HEK293 (cell line): ENCODE measurements at regions not wholly inside any gene's neighbourhood (a gene's known extent, or its start where the extent isn't known, plus 50 kb on each side); places are given as distances from the start of the nearest gene placed in this dataset.

Source experiments
- CTCF ChIA-PET: fragments of 350-600 bp; formaldehyde crosslinking; extraction: SDS; loops from one replicate; lab custom pipeline; 2021; ENCODE audit warnings: antibody characterized with exemption; lab: Yijun Ruan, JAX
- POLR2A ChIA-PET: fragments of 300-600 bp; formaldehyde crosslinking; extraction: SDS; loops from one replicate; lab custom pipeline; 2020; ENCODE audit warnings: antibody characterized with exemption, inconsistent platforms; lab: Yijun Ruan, JAX
- H3K27ac ChIP-seq: fragments of 200-500 bp; sonication (Bioruptor generic); 2 replicates; pipeline ENCODE4 v1.5.1; 2014; ENCODE audit warnings: low read depth, low read length, control low read depth, inconsistent platforms; ENCODE audit errors: extremely low read depth
- H3K36me3 ChIP-seq, 2 experiments: fragments of 200-500 bp in 1 of 2; sonication (Bioruptor generic) in 1 of 2; 1 replicate in 1 of 2; 2 replicates in 1 of 2; pipeline ENCODE4 v1.5.1; 2014 to 2017; ENCODE audit warnings: inconsistent platforms in 2 of 2, low read length in 2 of 2; ENCODE audit not compliant: control insufficient read depth in 2 of 2, insufficient read depth in 1 of 2
- H3K4me1 ChIP-seq: fragments of 200-500 bp; sonication (Bioruptor generic); 2 replicates; pipeline ENCODE4 v1.5.1; 2014; ENCODE audit warnings: mild to moderate bottlenecking, low read length, inconsistent platforms; ENCODE audit not compliant: control insufficient read depth, insufficient read depth
- H3K4me3 ChIP-seq: 2 replicates; pipeline ENCODE4 v1.5.1; 2011; ENCODE audit warnings: low read depth, mild to moderate bottlenecking, control low read depth, low read length, moderate library complexity
- H3K9me3 ChIP-seq: fragments of 200-500 bp; sonication (Bioruptor generic); 2 replicates; pipeline ENCODE4 v1.5.1; 2014; ENCODE audit warnings: low read depth, low read length, inconsistent platforms; ENCODE audit not compliant: control insufficient read depth, insufficient read depth
- HOXD13 ChIP-seq: sonication (generic); formaldehyde crosslinking; IDR thresholded peaks from 2 replicates; pipeline ENCODE4 v1.8.0; 2022; ENCODE audit warnings: missing genetic modification reagents, borderline replicate concordance
- KLF17 ChIP-seq: fragments of 450-650 bp; formaldehyde crosslinking; IDR thresholded peaks from 2 replicates; pipeline ENCODE4 v1.5.1; 2016; ENCODE audit warnings: missing biosample characterization, missing genetic modification characterization
- KLF8 ChIP-seq: fragments of 450-650 bp; formaldehyde crosslinking; IDR thresholded peaks from 2 replicates; pipeline ENCODE4 v1.5.1; 2016; ENCODE audit warnings: missing biosample characterization, missing genetic modification characterization
- MEIS1 ChIP-seq: sonication (generic); formaldehyde crosslinking; IDR thresholded peaks from 2 replicates; pipeline ENCODE4 v1.8.1; 2022; ENCODE audit warnings: missing genetic modification reagents, mild to moderate bottlenecking, borderline replicate concordance
- SETDB1 ChIP-seq: IDR thresholded peaks from one replicate; pipeline ENCODE4 v1.6.1; 2017; ENCODE audit warnings: mild to moderate bottlenecking, low read length, moderate library complexity, mixed read lengths; ENCODE audit not compliant: insufficient read length
- ZFP41 ChIP-seq: fragments of 450-650 bp; formaldehyde crosslinking; IDR thresholded peaks from 2 replicates; pipeline ENCODE4 v1.5.1; 2016; ENCODE audit warnings: missing biosample characterization, missing genetic modification characterization, borderline replicate concordance
- ZNF140 ChIP-seq: fragments of 450-650 bp; formaldehyde crosslinking; IDR thresholded peaks from 2 replicates; pipeline ENCODE4 v1.5.1; 2016; ENCODE audit warnings: missing biosample characterization, missing genetic modification characterization
- ZNF146 ChIP-seq: fragments of 450-650 bp; formaldehyde crosslinking; IDR thresholded peaks from 2 replicates; pipeline ENCODE4 v1.5.1; 2016; ENCODE audit warnings: missing biosample characterization, missing genetic modification characterization
- ZNF169 ChIP-seq: fragments of 450-650 bp; formaldehyde crosslinking; IDR thresholded peaks from 2 replicates; pipeline ENCODE4 v1.5.1; 2016; ENCODE audit warnings: missing biosample characterization, missing genetic modification characterization
- ZNF174 ChIP-seq: fragments of 450-650 bp; formaldehyde crosslinking; IDR thresholded peaks from 2 replicates; pipeline ENCODE4 v1.5.0; 2017; ENCODE audit warnings: missing biosample characterization, mild to moderate bottlenecking, missing genetic modification characterization
- ZNF302 ChIP-seq: fragments of 450-650 bp; formaldehyde crosslinking; IDR thresholded peaks from 2 replicates; pipeline ENCODE4 v1.5.1; 2016; ENCODE audit warnings: missing biosample characterization, missing genetic modification characterization, low read depth
- ZNF335 ChIP-seq: fragments of 450-650 bp; formaldehyde crosslinking; conservative IDR thresholded peaks from 2 replicates; pipeline ENCODE4 v1.5.1; 2016; ENCODE audit warnings: missing biosample characterization, missing genetic modification characterization
- ZNF366 ChIP-seq: fragments of 450-650 bp; formaldehyde crosslinking; conservative IDR thresholded peaks from 2 replicates; pipeline ENCODE4 v1.5.1; 2016; ENCODE audit warnings: missing biosample characterization, missing genetic modification characterization
- ZNF510 ChIP-seq: fragments of 450-650 bp; formaldehyde crosslinking; IDR thresholded peaks from 2 replicates; pipeline ENCODE4 v1.5.1; 2018; ENCODE audit warnings: mild to moderate bottlenecking, missing genetic modification characterization, missing biosample characterization; ENCODE audit not compliant: insufficient replicate concordance
- ZNF529 ChIP-seq: fragments of 450-650 bp; formaldehyde crosslinking; IDR thresholded peaks from 2 replicates; pipeline ENCODE4 v1.5.1; 2017; ENCODE audit warnings: missing genetic modification characterization, missing biosample characterization; ENCODE audit not compliant: insufficient replicate concordance
- ZNF580 ChIP-seq: fragments of 450-650 bp; formaldehyde crosslinking; IDR thresholded peaks from 2 replicates; pipeline ENCODE4 v1.5.1; 2016; ENCODE audit warnings: missing biosample characterization, missing genetic modification characterization
- ZNF658 ChIP-seq: fragments of 450-650 bp; formaldehyde crosslinking; IDR thresholded peaks from 2 replicates; pipeline ENCODE4; 2016; ENCODE audit warnings: missing biosample characterization, missing genetic modification characterization
- ZNF704 ChIP-seq: fragments of 450-650 bp; formaldehyde crosslinking; IDR thresholded peaks from 2 replicates; pipeline ENCODE4 v1.5.1; 2016; ENCODE audit warnings: missing biosample characterization, missing genetic modification characterization
- ZNF747 ChIP-seq: fragments of 450-650 bp; formaldehyde crosslinking; IDR thresholded peaks from 2 replicates; pipeline ENCODE4 v1.5.1; 2016; ENCODE audit warnings: missing biosample characterization, missing genetic modification characterization
- ZNF830 ChIP-seq: fragments of 450-650 bp; IDR thresholded peaks from 2 replicates; pipeline ENCODE4 v1.5.0; 2018; ENCODE audit warnings: missing biosample characterization, missing genetic modification characterization, low read depth, mild to moderate bottlenecking, moderate library complexity
- ZSCAN23 ChIP-seq: fragments of 450-650 bp; formaldehyde crosslinking; IDR thresholded peaks from 2 replicates; pipeline ENCODE4 v1.5.1; 2016; ENCODE audit warnings: missing biosample characterization, missing genetic modification characterization
- TF ChIP-seq, protein P1 (sequence below): fragments of 450-650 bp; formaldehyde crosslinking; IDR thresholded peaks from 2 replicates; pipeline ENCODE4 v1.5.1; 2016; ENCODE audit warnings: missing biosample characterization, missing genetic modification characterization, borderline replicate concordance
- TF ChIP-seq, protein P2 (sequence below): fragments of 450-650 bp; IDR thresholded peaks from 2 replicates; pipeline ENCODE4 v1.5.1; 2018; ENCODE audit warnings: missing biosample characterization, mild to moderate bottlenecking, missing genetic modification characterization
- TF ChIP-seq, protein P3 (sequence below): fragments of 450-650 bp; formaldehyde crosslinking; IDR thresholded peaks from 2 replicates; pipeline ENCODE4 v1.5.1; 2017; ENCODE audit warnings: missing biosample characterization, missing genetic modification characterization

- ChIA-PET POLR2A (no interaction called here), CTCF (no interaction called here)
- Histone ChIP-seq H3K4me3 (no peak overlapping the region), H3K36me3 (no peaks in the 10 kb centered on the region), H3K27ac (no peak overlapping the region), H3K9me3 (no peaks in the 10 kb centered on the region), H3K4me1 (no peaks in the 10 kb centered on the region)
- TF ChIP-seq, protein P1, sequence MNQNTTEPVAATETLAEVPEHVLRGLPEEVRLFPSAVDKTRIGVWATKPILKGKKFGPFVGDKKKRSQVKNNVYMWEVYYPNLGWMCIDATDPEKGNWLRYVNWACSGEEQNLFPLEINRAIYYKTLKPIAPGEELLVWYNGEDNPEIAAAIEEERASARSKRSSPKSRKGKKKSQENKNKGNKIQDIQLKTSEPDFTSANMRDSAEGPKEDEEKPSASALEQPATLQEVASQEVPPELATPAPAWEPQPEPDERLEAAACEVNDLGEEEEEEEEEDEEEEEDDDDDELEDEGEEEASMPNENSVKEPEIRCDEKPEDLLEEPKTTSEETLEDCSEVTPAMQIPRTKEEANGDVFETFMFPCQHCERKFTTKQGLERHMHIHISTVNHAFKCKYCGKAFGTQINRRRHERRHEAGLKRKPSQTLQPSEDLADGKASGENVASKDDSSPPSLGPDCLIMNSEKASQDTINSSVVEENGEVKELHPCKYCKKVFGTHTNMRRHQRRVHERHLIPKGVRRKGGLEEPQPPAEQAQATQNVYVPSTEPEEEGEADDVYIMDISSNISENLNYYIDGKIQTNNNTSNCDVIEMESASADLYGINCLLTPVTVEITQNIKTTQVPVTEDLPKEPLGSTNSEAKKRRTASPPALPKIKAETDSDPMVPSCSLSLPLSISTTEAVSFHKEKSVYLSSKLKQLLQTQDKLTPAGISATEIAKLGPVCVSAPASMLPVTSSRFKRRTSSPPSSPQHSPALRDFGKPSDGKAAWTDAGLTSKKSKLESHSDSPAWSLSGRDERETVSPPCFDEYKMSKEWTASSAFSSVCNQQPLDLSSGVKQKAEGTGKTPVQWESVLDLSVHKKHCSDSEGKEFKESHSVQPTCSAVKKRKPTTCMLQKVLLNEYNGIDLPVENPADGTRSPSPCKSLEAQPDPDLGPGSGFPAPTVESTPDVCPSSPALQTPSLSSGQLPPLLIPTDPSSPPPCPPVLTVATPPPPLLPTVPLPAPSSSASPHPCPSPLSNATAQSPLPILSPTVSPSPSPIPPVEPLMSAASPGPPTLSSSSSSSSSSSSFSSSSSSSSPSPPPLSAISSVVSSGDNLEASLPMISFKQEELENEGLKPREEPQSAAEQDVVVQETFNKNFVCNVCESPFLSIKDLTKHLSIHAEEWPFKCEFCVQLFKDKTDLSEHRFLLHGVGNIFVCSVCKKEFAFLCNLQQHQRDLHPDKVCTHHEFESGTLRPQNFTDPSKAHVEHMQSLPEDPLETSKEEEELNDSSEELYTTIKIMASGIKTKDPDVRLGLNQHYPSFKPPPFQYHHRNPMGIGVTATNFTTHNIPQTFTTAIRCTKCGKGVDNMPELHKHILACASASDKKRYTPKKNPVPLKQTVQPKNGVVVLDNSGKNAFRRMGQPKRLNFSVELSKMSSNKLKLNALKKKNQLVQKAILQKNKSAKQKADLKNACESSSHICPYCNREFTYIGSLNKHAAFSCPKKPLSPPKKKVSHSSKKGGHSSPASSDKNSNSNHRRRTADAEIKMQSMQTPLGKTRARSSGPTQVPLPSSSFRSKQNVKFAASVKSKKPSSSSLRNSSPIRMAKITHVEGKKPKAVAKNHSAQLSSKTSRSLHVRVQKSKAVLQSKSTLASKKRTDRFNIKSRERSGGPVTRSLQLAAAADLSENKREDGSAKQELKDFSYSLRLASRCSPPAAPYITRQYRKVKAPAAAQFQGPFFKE (tag by site-specific recombination) = no peak
- TF ChIP-seq ZSCAN23 (tag by site-specific recombination) = no peak
- no peak for TF ChIP-seq MEIS1
- TF ChIP-seq ZNF335 = no peak
- no peak for TF ChIP-seq ZNF830 (tag by site-specific recombination)
- TF ChIP-seq, protein P2, sequence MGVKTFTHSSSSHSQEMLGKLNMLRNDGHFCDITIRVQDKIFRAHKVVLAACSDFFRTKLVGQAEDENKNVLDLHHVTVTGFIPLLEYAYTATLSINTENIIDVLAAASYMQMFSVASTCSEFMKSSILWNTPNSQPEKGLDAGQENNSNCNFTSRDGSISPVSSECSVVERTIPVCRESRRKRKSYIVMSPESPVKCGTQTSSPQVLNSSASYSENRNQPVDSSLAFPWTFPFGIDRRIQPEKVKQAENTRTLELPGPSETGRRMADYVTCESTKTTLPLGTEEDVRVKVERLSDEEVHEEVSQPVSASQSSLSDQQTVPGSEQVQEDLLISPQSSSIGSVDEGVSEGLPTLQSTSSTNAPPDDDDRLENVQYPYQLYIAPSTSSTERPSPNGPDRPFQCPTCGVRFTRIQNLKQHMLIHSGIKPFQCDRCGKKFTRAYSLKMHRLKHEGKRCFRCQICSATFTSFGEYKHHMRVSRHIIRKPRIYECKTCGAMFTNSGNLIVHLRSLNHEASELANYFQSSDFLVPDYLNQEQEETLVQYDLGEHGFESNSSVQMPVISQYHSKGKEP (tag by site-specific recombination) = no peak
- no peak for TF ChIP-seq ZNF747 (tag by site-specific recombination)
- no peak for TF ChIP-seq ZNF140 (tag by site-specific recombination)
- no peak for TF ChIP-seq ZNF174 (tag by site-specific recombination)
- TF ChIP-seq HOXD13 (CRISPR knock-in tag) = no peak
Measured at GRCh38 chr11:82003024-82003423, 730.6 kb downstream of the FAM181B start.

- no peak overlapping the region for H3K4me3 ChIP-seq
- ChIA-PET CTCF (no interaction called here), POLR2A (no interaction called here)
- no peaks in the 10 kb centered on the region for H3K36me3 ChIP-seq
- H3K4me1 ChIP-seq = no peaks in the 10 kb centered on the region
- H3K27ac ChIP-seq = no peak overlapping the region
- H3K9me3 ChIP-seq = no peaks in the 10 kb centered on the region
- no peak for TF ChIP-seq ZNF580 (tag by site-specific recombination)
- TF ChIP-seq KLF8 (tag by site-specific recombination) = no peak
- no peak for TF ChIP-seq KLF17
- TF ChIP-seq ZNF146 (tag by site-specific recombination) = no peak
- TF ChIP-seq ZNF529 (tag by site-specific recombination) = no peak
- TF ChIP-seq ZNF169 (tag by site-specific recombination) = no peak
- TF ChIP-seq, protein P3, sequence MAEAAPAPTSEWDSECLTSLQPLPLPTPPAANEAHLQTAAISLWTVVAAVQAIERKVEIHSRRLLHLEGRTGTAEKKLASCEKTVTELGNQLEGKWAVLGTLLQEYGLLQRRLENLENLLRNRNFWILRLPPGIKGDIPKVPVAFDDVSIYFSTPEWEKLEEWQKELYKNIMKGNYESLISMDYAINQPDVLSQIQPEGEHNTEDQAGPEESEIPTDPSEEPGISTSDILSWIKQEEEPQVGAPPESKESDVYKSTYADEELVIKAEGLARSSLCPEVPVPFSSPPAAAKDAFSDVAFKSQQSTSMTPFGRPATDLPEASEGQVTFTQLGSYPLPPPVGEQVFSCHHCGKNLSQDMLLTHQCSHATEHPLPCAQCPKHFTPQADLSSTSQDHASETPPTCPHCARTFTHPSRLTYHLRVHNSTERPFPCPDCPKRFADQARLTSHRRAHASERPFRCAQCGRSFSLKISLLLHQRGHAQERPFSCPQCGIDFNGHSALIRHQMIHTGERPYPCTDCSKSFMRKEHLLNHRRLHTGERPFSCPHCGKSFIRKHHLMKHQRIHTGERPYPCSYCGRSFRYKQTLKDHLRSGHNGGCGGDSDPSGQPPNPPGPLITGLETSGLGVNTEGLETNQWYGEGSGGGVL (tag by site-specific recombination) = no peak
- no peak for TF ChIP-seq SETDB1
- no peak for TF ChIP-seq ZNF302
- TF ChIP-seq ZNF510 = no peak
- TF ChIP-seq ZNF366 = no peak
- no peak for TF ChIP-seq ZNF704 (tag by site-specific recombination)
- TF ChIP-seq ZFP41 (tag by site-specific recombination) = no peak
- TF ChIP-seq ZNF658 = no peak
Measured at GRCh38 chr11:81995889-81996288, 737.8 kb downstream of the FAM181B start.
